IPS DF 6.9 (cell line): ENCODE measurements at regions not wholly inside any gene's neighbourhood (a gene's known extent, or its start where the extent isn't known, plus 50 kb on each side); places are given as distances from the start of the nearest gene placed in this dataset.

Experiments used
- DNase-seq: peaks from one replicate; pipeline ENCODE4 v3.0.0-alpha.2; 2013; ENCODE audit warnings: low read depth, low spot score
- H3K27ac ChIP-seq: one replicate; pipeline ENCODE4 v1.5.1; 2013; ENCODE audit warnings: low read length, control low read depth
- H3K27me3 ChIP-seq: 2 replicates; pipeline ENCODE4 v1.6.1; 2013; ENCODE audit warnings: mild to moderate bottlenecking, low read length; ENCODE audit not compliant: control insufficient read depth, insufficient read depth
- H3K36me3 ChIP-seq: 2 replicates; pipeline ENCODE4 v1.6.1; 2013; ENCODE audit warnings: low read length; ENCODE audit not compliant: control insufficient read depth, insufficient read depth
- H3K4me1 ChIP-seq: 2 replicates; pipeline ENCODE4 v1.6.1; 2013; ENCODE audit warnings: low read length; ENCODE audit not compliant: control insufficient read depth, insufficient read depth
- H3K4me3 ChIP-seq: 2 replicates; pipeline ENCODE4 v1.5.1; 2013; ENCODE audit warnings: mild to moderate bottlenecking, low read length
- H3K9me3 ChIP-seq: 2 replicates; pipeline ENCODE4 v1.6.1; 2013; ENCODE audit warnings: low read length, inconsistent platforms; ENCODE audit not compliant: control insufficient read depth, insufficient read depth
- WGBS: extraction: QIAGEN DNeasy Blood & Tissue Kit; methylation state at CpG from one replicate; pipeline ENCODE4 v1.1.7; 2013; ENCODE audit warnings: mixed read lengths, missing lambda C conversion rate; ENCODE audit not compliant: insufficient read length, insufficient coverage; 5-methylcytosine and 5-hydroxymethylcytosine counted together

GRCh38 chr3:162738784-162739183 lies 1242.2 kb downstream of the OTOL1 start:
- H3K4me3 ChIP-seq = no peak overlapping the region
- peaks cover 1% of the 10 kb centered on the region; the same call in 1 of the 2 replicates for H3K4me1 ChIP-seq
- DNase-seq = no peak
- H3K27ac ChIP-seq = no peak overlapping the region
- no CpG with 5 or more reads among the region's 1 CpG for WGBS
- no peaks in the 10 kb centered on the region for H3K27me3 ChIP-seq
- no peaks in the 10 kb centered on the region for H3K9me3 ChIP-seq
- H3K36me3 ChIP-seq = no peaks in the 10 kb centered on the region

GRCh38 chr3:162740941-162741596 lies 1244.5 kb downstream of the OTOL1 start:
- Histone ChIP-seq H3K36me3 (no peaks in the 10 kb centered on the region), H3K27me3 (no peaks in the 10 kb centered on the region), H3K4me1 (peaks cover 1% of the 10 kb centered on the region; the same call in 1 of the 2 replicates), H3K9me3 (no peaks in the 10 kb centered on the region), H3K4me3 (no peak overlapping the region), H3K27ac (no peak overlapping the region)
- peak; percentile 84 for DNase-seq
- WGBS = no CpG with 5 or more reads among the region's 6 CpGs

GRCh38 chr3:162742159-162742717 lies 1245.6 kb downstream of the OTOL1 start:
- H3K27me3 ChIP-seq = no peaks in the 10 kb centered on the region
- H3K36me3 ChIP-seq = no peaks in the 10 kb centered on the region
- no CpG with 5 or more reads among the region's 4 CpGs for WGBS
- no peak for DNase-seq
- H3K9me3 ChIP-seq = no peaks in the 10 kb centered on the region
- no peak overlapping the region for H3K4me3 ChIP-seq
- H3K27ac ChIP-seq = no peak overlapping the region
- H3K4me1 ChIP-seq = peaks cover 1% of the 10 kb centered on the region; the same call in 1 of the 2 replicates

- Histone ChIP-seq H3K27me3 (no peaks in the 10 kb centered on the region), H3K4me1 (peaks cover 1% of the 10 kb centered on the region; the same call in 1 of the 2 replicates), H3K27ac (no peak overlapping the region), H3K9me3 (no peaks in the 10 kb centered on the region), H3K36me3 (no peaks in the 10 kb centered on the region), H3K4me3 (no peak overlapping the region)
- no peak for DNase-seq
Observed at GRCh38 chr3:162743091-162743490, 1246.5 kb downstream of the OTOL1 start.

DNA sequence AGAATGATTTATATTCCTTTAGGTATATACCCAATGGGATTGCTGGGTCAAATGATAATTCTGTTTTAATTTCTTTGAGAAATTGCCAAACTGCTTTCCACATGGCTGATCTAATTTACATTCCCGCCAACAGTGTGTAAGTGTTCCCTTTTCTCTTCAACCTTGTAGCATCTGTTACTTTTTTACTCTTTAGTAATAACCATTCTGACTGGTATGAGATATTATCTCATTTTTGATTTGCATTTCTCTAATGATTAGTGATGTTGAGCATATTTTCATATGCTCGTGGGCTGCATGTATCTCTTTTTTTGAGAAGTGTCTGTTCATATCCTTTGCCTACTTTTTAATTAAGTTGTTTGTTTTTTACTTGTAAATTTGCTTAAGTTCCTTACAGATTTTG lies 1264.2 kb downstream of the OTOL1 start:
- H3K9me3 ChIP-seq = no peaks in the 10 kb centered on the region; the same call in 1 of the 2 replicates
- no peak overlapping the region for H3K4me3 ChIP-seq
- no peaks in the 10 kb centered on the region for H3K4me1 ChIP-seq
- DNase-seq = no peak
- WGBS = no CpG with 5 or more reads among the region's 2 CpGs
- H3K36me3 ChIP-seq = no peaks in the 10 kb centered on the region
- no peaks in the 10 kb centered on the region for H3K27me3 ChIP-seq
- H3K27ac ChIP-seq = no peak overlapping the region

DNA sequence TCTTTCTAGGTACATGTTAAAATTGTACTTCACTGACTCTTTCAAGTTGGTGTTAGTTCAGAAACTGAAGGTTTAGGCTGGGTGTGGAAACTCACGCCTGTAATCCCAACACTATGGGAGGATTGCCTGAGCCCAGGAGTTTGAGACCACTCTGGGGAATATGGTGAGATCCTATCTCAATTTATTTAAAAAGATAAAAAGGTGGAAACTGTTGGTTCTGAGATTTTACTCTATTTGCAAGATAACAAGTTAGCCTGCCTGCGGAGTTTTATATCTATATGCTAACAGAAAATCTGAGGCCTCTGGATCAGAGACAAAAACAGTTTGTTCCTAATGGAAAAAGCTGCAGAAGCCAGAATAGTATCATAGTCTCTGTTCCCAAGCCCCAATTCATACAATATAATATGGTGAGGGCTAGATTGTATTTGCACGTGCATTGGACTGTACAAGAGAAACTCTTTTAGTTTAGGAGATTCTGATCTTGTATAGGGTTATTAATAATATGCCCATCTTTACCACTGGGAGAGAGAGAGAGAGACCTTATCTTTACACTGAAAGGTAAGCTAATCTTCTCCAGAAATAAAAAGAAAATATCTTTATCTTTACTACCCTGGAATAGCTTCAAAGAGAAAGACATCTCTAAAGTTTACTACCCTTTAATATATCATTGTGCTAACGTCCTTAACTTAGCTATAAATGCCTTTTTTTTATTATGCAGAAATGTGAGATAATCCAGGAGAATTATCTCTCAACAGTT lies 1267.6 kb downstream of the OTOL1 start:
- no peak for DNase-seq
- no peaks in the 10 kb centered on the region for H3K4me1 ChIP-seq
- WGBS = no CpG with 5 or more reads among the region's 4 CpGs
- H3K36me3 ChIP-seq = no peaks in the 10 kb centered on the region
- no peak overlapping the region for H3K27ac ChIP-seq
- H3K4me3 ChIP-seq = no peak overlapping the region
- no peaks in the 10 kb centered on the region for H3K27me3 ChIP-seq
- no peaks in the 10 kb centered on the region; the same call in 1 of the 2 replicates for H3K9me3 ChIP-seq

DNA sequence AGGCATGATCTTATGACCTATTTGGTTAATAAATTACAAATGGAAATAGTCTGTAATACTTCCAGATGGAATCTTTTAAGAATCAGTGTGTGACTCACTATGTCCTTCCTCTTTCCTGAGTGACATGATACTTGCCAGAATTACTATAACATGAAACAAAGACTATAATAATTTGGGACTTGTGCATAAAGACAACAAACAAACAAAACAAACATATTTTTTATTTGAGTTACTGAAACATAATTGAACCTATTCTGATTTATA lies 1268.1 kb downstream of the OTOL1 start:
- Histone ChIP-seq H3K9me3 (no peaks in the 10 kb centered on the region; the same call in 1 of the 2 replicates), H3K36me3 (no peaks in the 10 kb centered on the region), H3K4me1 (no peaks in the 10 kb centered on the region), H3K27ac (no peak overlapping the region), H3K4me3 (no peak overlapping the region), H3K27me3 (no peaks in the 10 kb centered on the region)
- no peak for DNase-seq

DNA sequence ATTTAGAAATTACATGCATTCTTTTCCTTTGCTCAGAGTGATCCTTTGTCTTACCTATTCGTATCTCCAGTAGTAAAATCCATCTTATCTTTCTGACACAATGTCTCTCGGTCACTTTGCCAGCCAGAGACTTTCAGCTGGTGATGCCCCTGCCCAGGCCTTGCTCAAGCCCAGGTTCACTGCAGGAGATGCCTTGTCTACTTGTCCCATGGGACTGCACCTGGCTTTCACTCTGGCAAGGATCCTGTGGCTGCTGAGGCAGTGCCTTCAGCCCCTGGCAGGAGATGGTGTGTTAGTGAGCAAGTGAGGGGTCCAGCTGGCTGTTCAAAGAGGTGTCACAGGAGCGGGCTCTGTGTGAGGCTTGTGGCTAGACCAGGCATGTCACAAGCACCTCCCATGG lies 1268.9 kb downstream of the OTOL1 start:
- Histone ChIP-seq H3K4me3 (no peak overlapping the region), H3K27ac (no peak overlapping the region), H3K36me3 (no peaks in the 10 kb centered on the region), H3K27me3 (no peaks in the 10 kb centered on the region), H3K9me3 (no peaks in the 10 kb centered on the region; the same call in 1 of the 2 replicates), H3K4me1 (no peaks in the 10 kb centered on the region)
- WGBS = no CpG with 5 or more reads among the region's 3 CpGs
- DNase-seq = no peak

GRCh38 chr3:162769564-162769963 lies 1273.0 kb downstream of the OTOL1 start:
- H3K27me3 ChIP-seq = no peaks in the 10 kb centered on the region
- no peaks in the 10 kb centered on the region; the same call in 1 of the 2 replicates for H3K9me3 ChIP-seq
- H3K27ac ChIP-seq = no peak overlapping the region
- H3K4me1 ChIP-seq = no peaks in the 10 kb centered on the region; the same call in 1 of the 2 replicates
- H3K36me3 ChIP-seq = no peaks in the 10 kb centered on the region
- no peak overlapping the region for H3K4me3 ChIP-seq
- DNase-seq = no peak

DNA sequence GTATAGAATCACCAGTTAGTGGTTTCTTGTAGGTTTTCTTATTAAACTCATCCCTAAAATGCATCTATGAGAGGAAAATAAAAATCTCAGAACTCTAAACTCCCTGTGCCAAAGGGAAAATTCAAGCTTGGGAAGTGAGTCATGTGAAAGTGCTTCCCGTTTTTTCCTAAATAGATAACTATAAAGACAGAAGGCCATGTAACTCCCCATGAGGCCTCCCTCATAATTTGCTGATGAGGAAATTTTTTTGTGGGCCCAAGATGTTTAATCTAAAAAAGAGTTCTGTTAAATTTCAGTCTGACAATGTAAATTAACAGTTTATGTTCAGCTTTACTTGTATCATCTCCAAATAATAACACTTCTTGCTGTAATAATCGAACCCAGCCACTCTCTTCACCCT lies 1273.9 kb downstream of the OTOL1 start:
- WGBS = no CpG with 5 or more reads among the region's 2 CpGs

More for the DNA sequence above, 1273.9 kb downstream of the OTOL1 start:
- DNase-seq = no peak
- no peaks in the 10 kb centered on the region for H3K27me3 ChIP-seq
- no peaks in the 10 kb centered on the region; the same call in 1 of the 2 replicates for H3K9me3 ChIP-seq
- H3K4me1 ChIP-seq = no peaks in the 10 kb centered on the region; the same call in 1 of the 2 replicates
- H3K36me3 ChIP-seq = no peaks in the 10 kb centered on the region
- H3K4me3 ChIP-seq = no peak overlapping the region
- H3K27ac ChIP-seq = no peak overlapping the region
